H1 (cell line): ENCODE measurements at regions not wholly inside any gene's neighbourhood (a gene's known extent, or its start where the extent isn't known, plus 50 kb on each side); places are given as distances from the start of the nearest gene placed in this dataset.

Source experiments
- EP300 ChIP-seq, 2 experiments: IDR thresholded peaks; 1 replicate in 1 of 2; 2 replicates in 1 of 2; pipeline ENCODE4 v1.6.1; 2011 to 2012; ENCODE audit warnings: low read depth in 2 of 2, low read length in 2 of 2, mild to moderate bottlenecking in 2 of 2, borderline replicate concordance in 1 of 2, inconsistent platforms in 1 of 2, moderate library complexity in 1 of 2
- POLR2AphosphoS5 ChIP-seq: IDR thresholded peaks from 2 replicates; pipeline ENCODE4 v1.6.1; 2011; ENCODE audit warnings: low read depth, low read length
- SP1 ChIP-seq: IDR thresholded peaks from 2 replicates; pipeline ENCODE4 v1.6.1; 2011; ENCODE audit warnings: low read depth, low read length
- TBP ChIP-seq: IDR thresholded peaks from 2 replicates; pipeline ENCODE4 v1.6.1; 2011; ENCODE audit warnings: low read depth, low read length, improper control_type of control experiment
- TF ChIP-seq, protein P1 (sequence below), 3 experiments: IDR thresholded peaks; 1 replicate in 2 of 3; 2 replicates in 1 of 3; pipeline versions ENCODE4 v1.5.1 to v1.6.1; 2011; ENCODE audit warnings: low read length in 3 of 3, mild to moderate bottlenecking in 3 of 3, inconsistent platforms in 2 of 3, low read depth in 1 of 3, moderate library complexity in 1 of 3; ENCODE audit not compliant: insufficient read depth in 1 of 3; ENCODE audit errors: control extremely low read depth in 1 of 3
- TF ChIP-seq, protein P2 (sequence below): IDR thresholded peaks from 2 replicates; pipeline ENCODE4 v1.6.1; 2012; ENCODE audit warnings: inconsistent platforms

DNA sequence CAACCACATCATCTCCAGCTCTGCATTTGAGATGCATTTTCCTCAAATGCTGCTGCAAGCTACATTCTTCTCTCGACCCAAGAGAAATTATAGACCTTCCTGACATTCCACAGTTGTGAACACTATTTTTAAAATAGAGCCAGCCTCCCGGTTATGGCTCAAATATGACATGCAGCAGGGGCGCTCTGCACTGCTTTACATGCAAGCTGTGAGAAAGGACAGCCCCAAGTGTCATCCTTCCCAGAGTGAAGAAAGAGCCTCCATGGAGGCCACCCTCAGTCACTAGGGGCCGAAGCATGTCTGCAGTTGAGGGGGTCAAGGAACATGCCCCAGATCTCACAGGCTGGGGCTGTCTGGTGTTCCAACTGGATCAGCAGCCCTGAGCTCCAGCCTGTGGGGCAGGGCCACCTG is 63.9 kb upstream of the CHST15 start:
- TF ChIP-seq, protein P1, sequence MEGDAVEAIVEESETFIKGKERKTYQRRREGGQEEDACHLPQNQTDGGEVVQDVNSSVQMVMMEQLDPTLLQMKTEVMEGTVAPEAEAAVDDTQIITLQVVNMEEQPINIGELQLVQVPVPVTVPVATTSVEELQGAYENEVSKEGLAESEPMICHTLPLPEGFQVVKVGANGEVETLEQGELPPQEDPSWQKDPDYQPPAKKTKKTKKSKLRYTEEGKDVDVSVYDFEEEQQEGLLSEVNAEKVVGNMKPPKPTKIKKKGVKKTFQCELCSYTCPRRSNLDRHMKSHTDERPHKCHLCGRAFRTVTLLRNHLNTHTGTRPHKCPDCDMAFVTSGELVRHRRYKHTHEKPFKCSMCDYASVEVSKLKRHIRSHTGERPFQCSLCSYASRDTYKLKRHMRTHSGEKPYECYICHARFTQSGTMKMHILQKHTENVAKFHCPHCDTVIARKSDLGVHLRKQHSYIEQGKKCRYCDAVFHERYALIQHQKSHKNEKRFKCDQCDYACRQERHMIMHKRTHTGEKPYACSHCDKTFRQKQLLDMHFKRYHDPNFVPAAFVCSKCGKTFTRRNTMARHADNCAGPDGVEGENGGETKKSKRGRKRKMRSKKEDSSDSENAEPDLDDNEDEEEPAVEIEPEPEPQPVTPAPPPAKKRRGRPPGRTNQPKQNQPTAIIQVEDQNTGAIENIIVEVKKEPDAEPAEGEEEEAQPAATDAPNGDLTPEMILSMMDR (IDR thresholded peaks at IDR 0.05; ENCODE audit: control extremely low read depth in 1 of 3, insufficient read depth in 1 of 3, low read depth in 1 of 3, low read length in 3 of 3) = no peak
- no peak for TF ChIP-seq SP1
- no peak for TF ChIP-seq TBP
- TF ChIP-seq, protein P2, sequence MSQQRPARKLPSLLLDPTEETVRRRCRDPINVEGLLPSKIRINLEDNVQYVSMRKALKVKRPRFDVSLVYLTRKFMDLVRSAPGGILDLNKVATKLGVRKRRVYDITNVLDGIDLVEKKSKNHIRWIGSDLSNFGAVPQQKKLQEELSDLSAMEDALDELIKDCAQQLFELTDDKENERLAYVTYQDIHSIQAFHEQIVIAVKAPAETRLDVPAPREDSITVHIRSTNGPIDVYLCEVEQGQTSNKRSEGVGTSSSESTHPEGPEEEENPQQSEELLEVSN = no peak
- no peak for TF ChIP-seq POLR2AphosphoS5
- no peak for TF ChIP-seq EP300 (IDR thresholded peaks at IDR 0.05; ENCODE audit: borderline replicate concordance in 1 of 2, low read depth in 2 of 2, low read length in 2 of 2)
